Peyer's patch (tissue), 4 donors: ENCODE measurements at regions not wholly inside any gene's neighbourhood (a gene's known extent, or its start where the extent isn't known, plus 50 kb on each side); places are given as distances from the start of the nearest gene placed in this dataset.
"Not testable (repeated sequence)": the region's sequence is repeated elsewhere in the genome, so short reads cannot be mapped to it uniquely, and the experiment has no call there.

Experiments used
- POLR2A ChIP-seq, 2 donors: fragments of 450-650 bp; IDR thresholded peaks; one replicate each; pipeline ENCODE4 v1.5.1; 2017; ENCODE audit warnings: antibody characterized with exemption in 2 of 2, mild to moderate bottlenecking in 2 of 2, moderate library complexity in 2 of 2
- TF ChIP-seq, protein P1 (sequence below), 6 experiments: fragments of 450-650 bp in 4 of 6; fragments of 200-600 bp in 2 of 6; sonication (generic) in 1 of 6; IDR thresholded peaks; one replicate each; pipeline ENCODE4 v1.5.1; 2017 to 2019; ENCODE audit warnings: antibody characterized with exemption in 6 of 6, mild to moderate bottlenecking in 3 of 6, moderate library complexity in 1 of 6

DNA sequence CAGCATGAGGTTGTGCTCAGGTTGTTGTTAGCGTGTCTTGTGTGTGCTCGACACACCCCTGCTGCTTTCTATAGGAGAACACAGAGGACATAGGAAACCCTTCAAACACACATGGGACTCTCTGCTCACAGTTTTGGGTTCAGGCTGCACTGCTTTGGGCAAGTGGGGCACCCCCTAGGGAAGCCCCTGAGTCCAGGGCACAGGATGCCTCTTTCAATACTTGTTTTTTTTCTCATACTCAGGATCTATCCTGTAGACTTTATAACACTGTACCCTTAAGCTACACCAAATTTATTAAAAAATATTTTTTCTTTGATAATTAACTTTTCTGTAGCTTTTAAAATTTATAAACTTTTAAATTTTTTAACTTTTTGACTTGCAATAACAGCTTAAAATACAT lies 55.3 kb upstream of the POTEG start:
- TF ChIP-seq, protein P1, sequence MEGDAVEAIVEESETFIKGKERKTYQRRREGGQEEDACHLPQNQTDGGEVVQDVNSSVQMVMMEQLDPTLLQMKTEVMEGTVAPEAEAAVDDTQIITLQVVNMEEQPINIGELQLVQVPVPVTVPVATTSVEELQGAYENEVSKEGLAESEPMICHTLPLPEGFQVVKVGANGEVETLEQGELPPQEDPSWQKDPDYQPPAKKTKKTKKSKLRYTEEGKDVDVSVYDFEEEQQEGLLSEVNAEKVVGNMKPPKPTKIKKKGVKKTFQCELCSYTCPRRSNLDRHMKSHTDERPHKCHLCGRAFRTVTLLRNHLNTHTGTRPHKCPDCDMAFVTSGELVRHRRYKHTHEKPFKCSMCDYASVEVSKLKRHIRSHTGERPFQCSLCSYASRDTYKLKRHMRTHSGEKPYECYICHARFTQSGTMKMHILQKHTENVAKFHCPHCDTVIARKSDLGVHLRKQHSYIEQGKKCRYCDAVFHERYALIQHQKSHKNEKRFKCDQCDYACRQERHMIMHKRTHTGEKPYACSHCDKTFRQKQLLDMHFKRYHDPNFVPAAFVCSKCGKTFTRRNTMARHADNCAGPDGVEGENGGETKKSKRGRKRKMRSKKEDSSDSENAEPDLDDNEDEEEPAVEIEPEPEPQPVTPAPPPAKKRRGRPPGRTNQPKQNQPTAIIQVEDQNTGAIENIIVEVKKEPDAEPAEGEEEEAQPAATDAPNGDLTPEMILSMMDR (IDR thresholded peaks at IDR 0.05): not testable (repeated sequence)
- not testable (repeated sequence) for TF ChIP-seq POLR2A (IDR thresholded peaks at IDR 0.05)
